Suprapubic skin (tissue), 4 donors: ENCODE measurements at regions not wholly inside any gene's neighbourhood (a gene's known extent, or its start where the extent isn't known, plus 50 kb on each side); places are given as distances from the start of the nearest gene placed in this dataset.

ENCODE experiments used
- DNase-seq, 2 donors: peaks; one replicate each; pipeline ENCODE4 v3.0.0-alpha.2; 2019; ENCODE audit warnings: low spot score in 2 of 2
- H3K27ac ChIP-seq: fragments of 200-600 bp; sonication (generic); one replicate; pipeline ENCODE4 v1.5.1; 2019
- H3K27me3 ChIP-seq: fragments of 200-600 bp; sonication (generic); one replicate; pipeline ENCODE4 v1.5.1; 2019
- H3K36me3 ChIP-seq: fragments of 200-600 bp; sonication (generic); one replicate; pipeline ENCODE4 v1.5.1; 2019
- H3K4me1 ChIP-seq: fragments of 200-600 bp; sonication (generic); one replicate; pipeline ENCODE4 v1.5.1; 2019
- H3K4me3 ChIP-seq: fragments of 200-600 bp; sonication (generic); one replicate; pipeline ENCODE4 v1.5.1; 2019; ENCODE audit warnings: mild to moderate bottlenecking
- H3K9me3 ChIP-seq: fragments of 200-600 bp; sonication (generic); one replicate; pipeline ENCODE4 v1.5.1; 2019
- CTCF ChIP-seq, 2 donors: fragments of 200-600 bp in 1 of 2; fragments of 450-650 bp in 1 of 2; sonication (generic) in 1 of 2; IDR thresholded peaks; one replicate each; pipeline ENCODE4 v1.5.1; 2016 to 2019; ENCODE audit warnings: antibody characterized with exemption in 2 of 2, mild to moderate bottlenecking in 1 of 2, moderate library complexity in 1 of 2
- EP300 ChIP-seq: sonication (generic); formaldehyde crosslinking; IDR thresholded peaks from one replicate; pipeline ENCODE4 v1.6.1; 2017; ENCODE audit warnings: antibody characterized with exemption
- POLR2A ChIP-seq, 2 donors: fragments of 450-650 bp; IDR thresholded peaks; one replicate each; pipeline ENCODE4 v1.6.1; 2017; ENCODE audit warnings: antibody characterized with exemption in 2 of 2, mild to moderate bottlenecking in 2 of 2, moderate library complexity in 2 of 2
- POLR2AphosphoS5 ChIP-seq, 3 donors: sonication (generic); formaldehyde crosslinking; IDR thresholded peaks; one replicate each; pipeline ENCODE4 v1.6.1; 2017; ENCODE audit warnings: antibody characterized with exemption in 3 of 3
- WGBS: methylation state at CpG from one replicate; pipeline ENCODE4 v1.1.5; 2018; 5-methylcytosine and 5-hydroxymethylcytosine counted together

- Histone ChIP-seq H3K36me3 (no peaks in the 10 kb centered on the region), H3K27ac (no peak overlapping the region), H3K4me3 (no peak overlapping the region), H3K27me3 (peaks cover 20% of the 10 kb centered on the region), H3K4me1 (no peaks in the 10 kb centered on the region), H3K9me3 (no peaks in the 10 kb centered on the region)
- no peak for TF ChIP-seq CTCF (IDR thresholded peaks at IDR 0.05)
- no peak for TF ChIP-seq POLR2A (IDR thresholded peaks at IDR 0.05)
- TF ChIP-seq EP300: no peak
- 92% methylated on average over 14 of the region's 14 CpGs for WGBS
- no peak for DNase-seq
Observed at GRCh38 chr20:20888266-20888656, 175.8 kb upstream of the RALGAPA2 start.

DNA sequence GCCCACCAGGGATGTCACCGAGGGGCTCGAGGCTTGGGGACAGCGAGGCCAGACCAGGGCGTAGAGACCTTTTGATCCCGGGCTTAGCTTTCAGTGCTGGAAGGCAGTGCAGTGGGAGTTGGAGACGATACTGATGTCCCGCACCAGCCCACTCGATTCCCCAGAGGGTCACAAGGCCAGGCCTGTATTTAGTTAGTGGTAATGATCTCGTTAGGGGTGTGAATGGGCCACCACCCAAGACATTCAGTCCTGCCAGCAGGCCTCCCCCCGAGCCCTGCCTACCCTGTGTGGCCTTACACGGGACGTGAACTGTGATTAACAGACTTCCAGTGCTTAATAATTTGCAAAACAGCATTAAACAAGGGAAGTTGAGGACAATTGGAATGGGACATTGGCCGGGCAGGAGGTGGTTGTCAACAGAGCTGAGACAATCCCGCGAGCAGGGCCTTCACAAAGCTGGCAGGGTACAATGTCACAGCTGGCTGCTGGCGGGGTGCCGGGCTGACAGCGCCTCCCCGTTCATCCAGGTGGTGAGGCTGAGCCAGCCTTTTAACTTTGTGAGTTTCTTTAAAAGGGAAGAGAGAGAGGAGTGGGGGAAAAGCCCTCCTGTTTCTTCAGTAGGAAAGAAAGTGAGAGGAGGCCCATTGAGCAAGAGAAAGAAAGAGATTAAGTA, 175.3 kb upstream of the RALGAPA2 start:
- H3K9me3 ChIP-seq: no peaks in the 10 kb centered on the region
- DNase-seq: no peak
- peaks cover 20% of the 10 kb centered on the region for H3K27me3 ChIP-seq
- H3K36me3 ChIP-seq: no peaks in the 10 kb centered on the region
- 61% methylated on average over 19 of the region's 19 CpGs for WGBS
- no peak overlapping the region for H3K27ac ChIP-seq
- TF ChIP-seq POLR2A (IDR thresholded peaks at IDR 0.05) (no peak), POLR2AphosphoS5 (IDR thresholded peaks at IDR 0.05) (no peak), EP300 (no peak)
- no peak overlapping the region for H3K4me3 ChIP-seq
- no peaks in the 10 kb centered on the region for H3K4me1 ChIP-seq

GRCh38 chr20:20881808-20882207, 169.4 kb upstream of the RALGAPA2 start:
- DNase-seq: no peak
- Histone ChIP-seq H3K4me1 (no peaks in the 10 kb centered on the region), H3K27ac (no peak overlapping the region), H3K4me3 (no peak overlapping the region), H3K36me3 (no peaks in the 10 kb centered on the region), H3K9me3 (no peaks in the 10 kb centered on the region), H3K27me3 (peaks cover 5% of the 10 kb centered on the region)
- WGBS: 72% methylated on average over 2 of the region's 2 CpGs
- TF ChIP-seq POLR2AphosphoS5 (IDR thresholded peaks at IDR 0.05) (no peak), EP300 (no peak), POLR2A (IDR thresholded peaks at IDR 0.05) (no peak), CTCF (IDR thresholded peaks at IDR 0.05) (no peak)

DNA sequence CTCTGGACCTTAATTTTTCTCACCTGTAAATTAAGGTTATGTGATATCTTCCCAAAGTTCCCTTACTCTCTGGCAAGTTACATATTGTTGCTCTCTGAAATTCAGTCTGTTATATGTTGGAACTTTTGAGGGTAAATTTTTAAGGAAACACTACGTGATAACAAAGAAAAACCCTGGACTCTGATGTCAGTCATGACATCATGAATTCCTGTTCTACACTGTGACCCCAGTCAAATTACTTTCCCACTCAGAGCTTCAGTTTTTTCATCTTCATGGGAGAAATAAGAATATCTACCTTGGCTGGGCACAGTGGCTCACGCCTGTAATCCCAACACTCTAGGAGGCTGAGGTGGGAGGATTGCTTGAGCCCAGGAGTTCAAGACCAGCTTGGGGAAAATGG, 164.6 kb upstream of the RALGAPA2 start:
- DNase-seq: no peak
- 78% methylated on average over 2 of the region's 2 CpGs for WGBS
- H3K9me3 ChIP-seq: no peaks in the 10 kb centered on the region
- no peaks in the 10 kb centered on the region for H3K36me3 ChIP-seq
- no peaks in the 10 kb centered on the region for H3K4me1 ChIP-seq
- H3K4me3 ChIP-seq: no peak overlapping the region
- H3K27me3 ChIP-seq: peaks cover 21% of the 10 kb centered on the region
- H3K27ac ChIP-seq: no peak overlapping the region
- TF ChIP-seq POLR2A (IDR thresholded peaks at IDR 0.05) (no peak), EP300 (no peak), POLR2AphosphoS5 (IDR thresholded peaks at IDR 0.05) (no peak), CTCF (IDR thresholded peaks at IDR 0.05) (no peak)

DNA sequence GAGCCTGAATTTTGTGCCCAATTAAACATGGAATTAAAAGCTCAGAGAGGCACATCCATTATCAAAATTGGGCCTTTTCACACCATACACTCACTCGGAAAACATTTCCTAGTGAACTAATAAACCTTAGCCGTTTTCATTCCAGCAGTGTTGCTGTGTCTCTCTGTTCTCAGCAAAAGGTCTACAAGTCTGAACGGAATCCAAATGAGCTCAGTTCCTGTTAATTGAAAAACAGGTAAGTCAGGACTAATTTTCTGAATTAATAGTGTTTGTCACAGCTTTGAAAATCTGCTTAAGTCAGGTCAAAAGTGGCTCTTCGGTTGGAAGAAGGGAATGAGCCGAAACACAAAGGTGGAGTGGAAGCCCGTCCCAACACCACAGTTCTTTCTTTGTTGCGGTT, 163.3 kb upstream of the RALGAPA2 start:
- Histone ChIP-seq H3K27ac (no peak overlapping the region), H3K9me3 (no peaks in the 10 kb centered on the region), H3K4me1 (no peaks in the 10 kb centered on the region), H3K27me3 (peaks cover 19% of the 10 kb centered on the region), H3K4me3 (no peak overlapping the region), H3K36me3 (no peaks in the 10 kb centered on the region)
- WGBS: 67% methylated on average over 7 of the region's 7 CpGs
- no peak for DNase-seq
- TF ChIP-seq EP300 (no peak), POLR2AphosphoS5 (IDR thresholded peaks at IDR 0.05) (no peak), CTCF (IDR thresholded peaks at IDR 0.05) (no peak), POLR2A (IDR thresholded peaks at IDR 0.05) (no peak)

DNA sequence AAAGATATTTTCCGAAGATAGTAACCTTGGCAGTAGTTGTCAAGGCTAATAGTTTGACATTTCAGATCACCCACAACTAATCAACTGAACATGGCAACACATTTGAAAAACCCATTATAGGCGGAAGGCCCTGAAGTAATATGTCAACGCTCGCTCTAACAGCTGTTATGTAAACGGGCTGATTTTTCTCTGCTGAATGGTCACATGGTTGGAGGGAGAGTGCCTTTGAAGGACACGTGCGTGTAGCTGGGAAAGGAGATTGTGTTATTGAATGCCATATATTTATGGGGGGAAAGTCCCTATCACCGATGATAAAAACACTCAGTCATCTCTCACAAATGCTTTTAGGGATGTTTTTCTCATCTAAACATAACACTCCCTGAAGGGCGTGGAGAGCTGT, 160.0 kb upstream of the RALGAPA2 start:
- no peak for DNase-seq
- Histone ChIP-seq H3K4me1 (no peaks in the 10 kb centered on the region), H3K27ac (no peak overlapping the region), H3K36me3 (no peaks in the 10 kb centered on the region), H3K27me3 (peaks cover 22% of the 10 kb centered on the region), H3K9me3 (no peaks in the 10 kb centered on the region), H3K4me3 (no peak overlapping the region)
- 47% methylated on average over 9 of the region's 9 CpGs for WGBS
- TF ChIP-seq POLR2AphosphoS5 (IDR thresholded peaks at IDR 0.05): no peak
- no peak for TF ChIP-seq POLR2A (IDR thresholded peaks at IDR 0.05)
- no peak for TF ChIP-seq CTCF (IDR thresholded peaks at IDR 0.05)
- TF ChIP-seq EP300: no peak
